ENCODE measurements at regions not wholly inside any gene's neighbourhood (a gene's known extent, or its start where the extent isn't known, plus 50 kb on each side); places are given as distances from the start of the nearest gene placed in this dataset.

DNA sequence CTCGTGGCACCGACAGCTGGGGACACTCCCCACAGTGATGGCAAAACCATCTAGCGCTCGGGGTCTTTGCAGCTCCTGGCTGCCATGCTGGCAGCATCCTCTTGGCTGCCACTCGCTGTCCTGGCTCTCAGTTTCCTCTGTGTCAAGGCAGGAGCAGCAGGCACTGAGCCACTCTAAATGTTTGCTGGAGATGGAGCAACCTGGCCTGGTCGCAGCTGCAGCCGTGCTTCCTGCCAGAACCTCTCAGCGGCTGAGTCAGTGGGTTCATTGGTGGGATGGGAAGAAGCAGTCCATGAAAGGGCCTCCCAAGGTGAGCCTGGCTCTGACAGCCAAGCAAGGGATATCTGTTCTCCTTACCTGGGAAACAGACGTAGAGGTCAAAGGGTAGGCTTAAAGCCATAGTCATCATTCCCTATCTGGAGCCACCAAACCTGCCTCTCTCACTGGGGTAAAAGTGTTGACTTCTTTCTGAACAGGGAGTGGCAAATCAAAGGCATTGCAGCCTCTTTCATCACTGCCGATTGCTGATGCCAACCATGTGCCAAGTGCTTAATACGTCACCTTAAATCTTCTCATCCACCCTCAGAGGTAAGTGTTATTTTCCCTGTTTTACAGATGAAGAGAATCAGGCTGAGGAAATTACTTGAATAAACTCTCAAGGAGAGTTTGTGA lies 304.8 kb upstream of the ZNF462 start:
- no peak for DNase-seq

DNA sequence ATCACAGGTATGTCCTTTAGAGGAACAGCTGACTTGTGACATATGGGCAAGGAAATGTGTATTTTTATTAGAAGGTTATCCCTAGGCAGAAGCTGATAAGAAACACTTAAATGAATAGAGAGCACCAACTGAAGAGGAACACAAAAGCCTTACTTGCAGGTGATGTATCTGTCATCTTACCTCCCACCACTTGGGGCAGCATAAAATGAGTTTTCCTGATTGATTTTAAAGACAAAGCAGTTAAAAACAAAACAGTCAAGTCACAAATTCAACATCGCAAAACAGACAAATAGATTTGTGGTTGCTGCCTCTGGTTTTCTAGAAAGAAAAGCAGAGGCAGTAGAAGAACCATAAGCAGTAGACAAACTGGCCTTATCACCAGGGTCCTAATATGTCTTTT lies 302.4 kb upstream of the ZNF462 start:
- no peak for DNase-seq

DNA sequence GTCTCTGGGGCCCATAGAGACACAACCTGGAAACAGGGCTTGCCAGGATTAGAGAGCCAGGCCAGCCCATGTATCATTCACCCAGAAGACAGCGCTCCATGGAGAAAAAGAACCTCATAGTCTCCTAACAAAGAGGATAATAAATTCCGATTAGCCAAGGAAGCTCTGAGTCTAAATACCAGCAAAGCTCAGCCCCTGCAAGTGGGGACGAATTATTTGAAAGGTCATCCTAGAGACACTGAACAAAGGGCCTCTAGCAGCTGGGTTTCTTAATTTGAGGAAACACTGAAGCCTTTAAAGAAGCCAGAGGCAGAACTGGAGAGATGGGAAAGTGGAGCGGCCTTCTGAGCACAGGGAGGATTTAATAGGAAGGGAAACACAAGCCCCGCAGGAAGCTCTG lies 287.1 kb upstream of the ZNF462 start:
- DNase-seq = no peak

DNA sequence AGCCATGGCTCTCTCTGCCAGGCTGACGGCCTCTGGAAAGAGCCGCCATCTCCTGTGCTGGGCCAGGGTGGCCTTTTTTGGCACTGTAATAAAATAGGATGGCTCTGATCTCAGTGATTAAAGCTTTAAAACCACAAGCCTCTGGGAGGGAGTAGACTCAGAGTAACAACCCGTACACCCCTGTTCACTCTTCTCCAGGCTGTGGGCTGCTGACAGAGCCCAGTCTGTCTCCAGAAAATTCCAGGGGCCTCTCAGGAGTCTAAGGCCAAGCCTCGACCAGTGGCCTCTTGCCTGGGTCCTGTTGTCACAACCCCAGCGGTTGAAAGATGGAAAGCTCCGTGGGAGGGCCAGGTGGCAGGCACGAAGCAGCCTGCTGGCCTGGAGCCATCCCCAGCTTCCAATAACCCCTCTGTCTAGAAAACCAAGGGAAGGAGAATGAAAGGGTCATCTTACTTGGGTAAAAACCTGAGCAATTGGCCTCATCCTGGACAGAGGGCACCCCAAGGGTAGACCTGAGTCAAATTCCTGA lies 286.7 kb upstream of the ZNF462 start:
- no peak for DNase-seq

DNA sequence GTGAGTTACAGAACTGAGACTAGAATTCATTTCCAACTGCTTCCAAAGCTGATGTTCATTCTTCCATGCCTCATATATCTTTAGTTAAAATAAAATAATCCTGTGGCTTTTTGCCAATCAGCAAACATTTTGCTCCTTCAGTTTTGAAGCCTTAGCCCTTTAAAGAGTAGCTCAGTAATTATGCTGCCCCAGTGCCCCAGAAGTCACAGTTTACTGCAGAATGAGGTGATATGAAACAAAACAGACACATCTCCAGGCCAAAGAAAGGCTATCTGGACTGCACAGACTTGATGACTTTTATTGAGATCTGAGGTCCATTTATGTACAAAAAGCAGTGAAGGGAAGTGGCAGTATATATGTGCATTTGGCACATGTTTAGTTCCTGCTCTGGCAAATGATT lies 285.8 kb upstream of the ZNF462 start:
- no peak for DNase-seq

DNA sequence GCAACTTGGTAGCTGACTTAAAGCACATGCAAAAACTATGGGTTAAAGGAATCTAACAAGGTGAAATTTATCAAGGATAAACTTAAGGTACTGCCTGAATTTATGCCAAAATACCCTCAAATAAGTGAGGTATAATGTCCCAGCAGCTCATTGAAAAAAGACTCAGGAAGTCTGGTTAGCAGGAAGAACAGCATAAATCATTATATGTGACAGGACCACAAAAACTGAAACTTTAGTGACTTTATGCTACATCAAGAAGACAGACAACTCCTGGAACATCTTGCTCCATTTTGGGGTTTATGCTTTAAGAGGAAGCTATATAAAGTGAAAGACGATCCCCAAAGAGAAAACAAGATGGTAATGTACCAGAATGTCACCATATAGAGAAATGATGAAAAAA lies 282.4 kb upstream of the ZNF462 start:
- no peak for DNase-seq

DNA sequence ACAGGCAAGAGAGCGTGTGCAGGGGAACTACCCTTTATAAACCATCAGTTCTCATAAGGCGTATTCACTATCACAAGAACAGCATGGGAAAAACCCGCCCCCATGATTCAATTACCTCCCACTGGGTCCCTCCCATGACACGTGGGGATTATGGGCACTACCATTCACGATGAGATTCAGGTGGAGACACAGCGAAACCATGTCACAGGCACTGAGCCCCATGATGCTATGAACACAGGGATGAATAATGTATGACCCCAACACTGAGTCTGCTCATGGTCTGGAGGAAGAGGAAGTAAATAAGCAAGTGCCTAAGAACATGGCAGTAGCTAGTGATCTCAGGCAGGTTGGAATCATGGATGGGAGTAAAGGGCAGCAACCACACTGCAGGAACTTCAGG lies 281.0 kb upstream of the ZNF462 start:
- no peak for DNase-seq

DNA sequence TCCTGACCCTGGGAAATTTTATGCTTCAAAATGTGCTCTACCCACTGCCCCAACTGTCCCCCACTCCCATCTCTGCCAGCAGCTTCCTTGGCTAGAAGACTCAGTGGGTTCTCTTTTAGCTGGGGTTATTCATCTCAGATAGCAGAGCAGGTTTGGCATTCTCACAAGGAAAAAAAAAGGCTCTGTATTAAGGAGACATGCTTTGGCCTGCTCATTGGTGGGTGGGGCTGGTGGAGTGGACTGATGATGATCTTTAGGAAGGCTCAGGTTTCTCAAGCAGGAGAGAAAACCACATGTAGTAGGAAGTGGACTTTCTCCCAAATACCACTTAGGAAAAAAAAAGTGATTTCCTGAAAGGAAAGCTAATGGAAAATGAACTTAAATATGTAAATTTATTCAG lies 279.2 kb upstream of the ZNF462 start:
- no peak for DNase-seq

DNA sequence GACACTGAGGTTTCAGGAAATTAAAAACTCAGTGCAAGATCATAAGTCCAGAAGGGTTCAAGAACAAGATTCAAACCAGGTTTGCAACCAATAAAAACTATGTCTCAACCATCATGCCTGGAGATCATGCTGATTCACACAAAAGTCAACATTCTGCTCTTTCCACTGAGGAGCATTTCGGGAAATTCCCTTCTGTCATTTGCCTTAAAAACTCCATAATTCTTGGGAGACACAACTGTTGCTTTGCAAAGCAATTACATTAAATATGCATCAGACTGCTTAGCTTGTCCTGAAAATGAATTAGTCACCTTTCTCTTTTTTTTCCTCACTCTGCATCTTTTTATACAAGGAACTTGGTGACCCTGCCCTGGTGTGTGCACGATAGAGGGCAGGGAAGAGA lies 275.9 kb upstream of the ZNF462 start:
- DNase-seq = no peak

DNA sequence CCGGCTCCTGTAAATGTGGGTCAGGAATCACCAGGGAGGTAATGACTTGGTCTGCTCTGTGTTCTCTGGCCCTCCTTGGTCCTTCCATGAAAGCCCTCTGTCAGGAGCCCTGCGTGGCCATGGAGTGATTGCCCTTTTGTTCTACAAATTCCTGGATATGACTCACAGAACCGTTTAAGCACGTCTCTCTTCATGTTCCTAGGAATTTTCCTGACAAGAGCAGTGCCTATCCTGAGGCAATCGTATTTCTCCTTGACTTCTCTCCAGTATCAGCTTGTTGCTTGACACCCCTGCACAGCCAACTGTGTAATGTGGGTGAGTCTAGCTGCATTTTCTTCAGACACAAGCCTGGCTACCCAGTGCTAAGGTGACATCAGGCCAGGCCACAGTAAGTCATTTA lies 274.3 kb upstream of the ZNF462 start:
- DNase-seq = no peak

DNA sequence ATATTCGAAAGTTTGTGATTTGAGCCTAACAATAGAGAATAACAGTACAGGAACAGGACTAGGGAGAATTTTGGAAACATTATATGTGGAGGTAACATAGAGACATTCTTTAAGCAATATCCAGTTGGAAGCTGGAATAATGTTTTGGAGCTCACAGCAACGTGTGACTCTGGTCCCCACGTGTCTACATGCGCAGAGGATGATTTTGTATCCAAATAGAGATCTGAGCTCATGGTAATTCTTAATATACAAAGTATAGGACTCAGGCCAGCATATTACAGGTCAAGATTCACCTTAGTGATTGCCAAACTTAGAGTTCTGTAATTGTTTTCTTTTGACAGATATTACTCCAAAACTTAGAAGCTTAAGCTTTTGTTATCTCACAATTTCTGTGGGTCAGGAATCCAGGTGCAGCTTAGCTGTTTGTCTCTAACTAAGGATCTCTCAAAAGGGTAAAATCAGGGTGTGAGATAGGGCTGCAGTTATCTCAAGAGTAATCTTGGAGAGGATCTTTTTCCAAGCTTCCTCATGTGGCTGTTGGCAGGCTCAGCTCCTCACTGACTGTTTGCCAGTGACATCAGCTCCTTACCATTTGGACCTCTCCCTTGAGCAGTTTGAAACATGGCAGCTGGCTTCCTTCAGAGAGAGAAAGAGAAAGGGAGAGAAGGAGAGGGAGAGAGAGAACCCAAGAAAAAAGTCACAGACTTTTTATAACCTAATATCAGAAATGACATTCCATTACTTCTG lies 272.0 kb upstream of the ZNF462 start:
- DNase-seq = no peak

DNA sequence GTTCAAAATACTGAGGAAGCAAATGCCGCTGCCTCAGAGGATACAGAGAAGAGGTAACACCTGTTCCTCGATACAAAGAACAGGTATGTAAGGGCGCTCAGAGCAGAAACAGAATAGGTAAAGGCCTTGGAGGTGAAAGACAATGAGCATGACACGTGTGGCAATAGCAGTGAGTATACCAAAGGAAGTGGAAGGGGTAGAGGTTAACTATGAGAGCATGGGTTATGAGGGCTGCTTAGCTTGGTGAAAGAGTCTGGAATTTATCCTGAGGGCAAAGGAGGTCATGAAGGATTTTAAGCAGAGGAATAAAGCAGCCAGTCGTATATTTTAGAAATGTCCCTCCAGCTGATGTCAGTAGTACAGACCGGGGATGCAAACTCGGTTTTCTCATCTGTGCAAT lies 269.8 kb upstream of the ZNF462 start:
- no peak for DNase-seq

DNA sequence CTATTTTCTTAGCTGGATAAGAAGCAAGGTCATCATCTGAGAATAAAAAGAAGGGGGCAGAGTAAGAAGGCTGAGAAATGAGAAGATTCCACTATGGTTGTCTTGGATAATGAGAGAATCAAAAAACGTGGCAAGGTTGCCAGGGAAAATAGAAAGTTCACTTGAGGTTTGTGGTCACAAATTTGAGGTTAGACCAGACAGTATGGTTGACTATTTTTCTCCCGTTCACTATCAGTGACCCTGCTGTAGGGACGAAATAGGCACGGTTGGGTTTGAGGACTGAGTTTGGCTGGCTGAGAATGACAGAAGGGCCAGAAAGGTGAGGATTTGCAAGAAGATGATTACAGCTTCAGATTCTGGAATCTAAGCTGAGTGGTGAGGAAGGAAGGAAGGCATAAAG lies 266.0 kb upstream of the ZNF462 start:
- no peak for DNase-seq

DNA sequence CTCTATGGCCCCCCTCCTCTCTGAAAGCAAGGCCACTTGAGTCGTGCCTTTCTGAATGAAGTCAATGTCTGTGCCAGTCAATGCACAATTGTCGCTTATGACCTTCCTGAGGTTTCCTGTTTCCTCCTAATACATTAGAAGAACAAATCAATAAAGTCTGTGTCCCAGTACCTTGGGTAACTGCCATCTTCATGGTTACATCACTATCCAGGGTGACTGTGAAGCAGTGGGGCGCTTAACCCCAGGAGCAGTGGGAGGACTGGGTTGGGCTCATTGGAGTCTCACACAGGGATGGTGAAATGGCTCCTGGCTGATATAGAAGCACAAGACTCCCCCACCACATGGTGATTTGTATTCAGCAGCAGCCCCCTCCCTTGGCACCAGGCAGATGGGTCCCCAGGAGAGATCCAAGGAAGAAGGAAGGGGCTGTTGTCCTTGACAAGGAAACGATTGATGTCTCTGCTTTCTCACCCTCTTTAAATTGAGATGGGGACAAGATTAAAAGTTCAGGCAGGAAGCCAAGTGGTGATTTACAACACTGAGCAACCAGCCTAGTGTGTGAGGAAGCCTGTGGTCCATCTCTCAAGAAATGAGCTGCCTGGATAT lies 261.9 kb upstream of the ZNF462 start:
- no peak for DNase-seq

DNA sequence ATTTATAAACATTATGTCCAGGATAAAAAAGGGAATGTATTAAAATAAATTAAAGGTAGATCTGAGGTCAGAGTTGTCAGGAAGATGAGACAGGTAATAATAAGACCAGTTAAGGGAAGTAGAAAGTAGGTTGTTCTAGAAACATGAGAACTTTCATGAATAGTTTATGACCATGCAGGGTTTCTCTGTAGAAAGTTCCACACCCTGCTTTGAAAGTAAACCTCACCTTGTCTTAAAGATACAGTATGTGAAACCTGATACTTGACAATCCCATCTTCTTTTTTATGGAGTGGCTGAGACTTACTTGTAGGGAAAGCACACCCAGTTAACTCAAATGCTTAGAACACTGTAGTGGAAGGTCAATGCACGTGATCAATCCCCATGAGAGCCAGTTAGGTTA lies 260.6 kb upstream of the ZNF462 start:
- no peak for DNase-seq

DNA sequence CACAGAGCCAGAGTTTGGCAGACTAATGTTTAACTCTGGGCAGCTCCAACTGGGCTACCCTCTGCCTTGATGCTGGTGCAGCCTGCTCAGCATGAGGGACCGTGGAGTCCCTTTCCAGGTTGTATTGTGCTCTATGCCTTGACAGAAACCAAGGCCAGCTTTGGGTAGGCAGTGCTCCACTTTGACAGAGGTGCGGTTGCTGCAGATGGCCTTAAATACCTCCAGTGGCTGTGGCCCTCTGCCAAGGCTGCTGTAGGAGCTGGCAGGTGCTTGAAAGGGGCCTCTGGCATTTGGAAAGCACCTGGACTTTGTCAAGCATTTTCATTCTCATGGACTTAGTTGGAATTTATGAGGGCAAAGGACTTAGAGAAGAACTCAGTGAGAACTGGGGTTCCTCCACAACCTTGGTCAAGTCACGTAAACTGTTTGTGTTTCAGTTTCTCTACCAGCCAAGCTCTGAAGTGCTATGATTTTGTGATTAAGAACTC lies 249.7 kb upstream of the ZNF462 start:
- DNase-seq = no peak

DNA sequence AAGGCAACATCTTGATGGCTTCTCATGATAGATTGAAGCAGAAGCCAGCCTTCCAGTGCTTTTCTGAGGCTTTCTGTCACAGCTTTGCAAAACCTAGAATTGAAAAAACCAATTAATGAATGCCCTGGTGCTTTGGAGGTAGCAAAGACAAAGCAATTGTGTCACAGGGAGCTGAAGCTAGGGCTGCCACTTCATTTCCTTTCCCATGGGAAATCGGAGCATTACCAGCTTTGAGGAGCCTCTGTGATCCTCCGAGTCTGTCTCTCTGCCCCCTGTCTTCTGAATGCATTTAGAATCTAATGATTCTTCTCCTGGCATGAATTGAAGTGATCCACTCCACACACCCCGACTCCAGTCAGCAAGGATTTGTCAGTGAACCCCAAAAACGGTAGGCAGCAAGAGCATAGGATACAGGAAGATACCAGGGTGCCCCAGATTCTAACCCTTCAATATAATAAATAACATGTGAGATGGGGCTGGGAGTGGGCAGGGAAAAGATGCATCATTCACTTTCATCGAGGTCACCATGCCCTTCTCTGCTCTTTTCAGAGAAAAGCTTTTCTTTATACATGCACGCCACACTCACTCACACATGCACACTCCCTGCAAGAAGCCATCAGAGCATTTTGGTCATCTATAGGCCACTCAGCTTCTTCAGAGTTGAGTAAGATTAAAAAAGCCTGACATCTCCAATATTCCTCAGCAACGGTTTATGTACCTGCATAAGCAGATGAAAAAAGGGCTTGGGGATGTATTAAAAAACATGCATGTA lies 247.7 kb upstream of the ZNF462 start:
- DNase-seq = no peak

DNA sequence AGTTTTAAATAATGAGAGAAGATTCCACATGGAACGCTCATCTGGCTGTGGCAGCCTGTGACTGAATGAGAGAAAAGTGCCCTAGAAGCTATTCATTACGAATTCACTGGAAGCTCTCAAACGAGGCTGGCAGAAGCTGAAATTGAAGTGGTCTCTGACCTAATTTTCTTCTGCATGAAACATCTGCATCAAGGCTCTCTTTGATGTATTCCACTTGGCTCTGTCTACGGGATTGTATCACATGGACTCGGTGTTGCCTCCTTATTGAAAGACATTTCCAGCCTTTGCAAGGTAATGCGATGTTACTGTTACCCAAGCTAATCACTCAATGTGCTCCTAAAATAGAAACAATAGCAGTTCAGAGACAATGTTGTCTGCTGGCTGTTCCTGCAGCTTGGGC lies 246.9 kb upstream of the ZNF462 start:
- no peak for DNase-seq

DNA sequence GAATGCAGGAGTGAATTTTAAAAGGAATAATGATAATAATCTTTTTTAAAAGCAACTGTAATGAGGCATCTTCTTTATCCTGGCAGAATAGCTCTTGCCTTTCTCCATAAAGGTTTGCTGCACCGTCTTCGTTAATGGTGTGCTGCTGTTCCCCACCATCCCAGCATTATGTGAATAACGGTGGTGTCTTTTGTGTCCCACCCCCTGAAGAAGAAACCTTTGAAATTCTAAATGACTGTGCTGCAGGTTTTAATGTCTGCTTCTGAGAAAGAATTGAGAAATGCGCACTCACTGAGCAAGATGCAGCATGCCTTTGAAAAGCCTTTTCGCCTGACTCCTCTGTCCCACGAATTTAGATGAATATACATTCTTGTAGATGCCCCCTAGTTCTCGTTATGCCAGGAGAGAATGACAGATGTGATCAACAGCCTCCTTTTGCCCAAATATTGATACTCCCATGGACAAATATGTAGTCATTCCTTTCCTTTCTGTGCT lies 246.1 kb upstream of the ZNF462 start:
- no peak for DNase-seq

DNA sequence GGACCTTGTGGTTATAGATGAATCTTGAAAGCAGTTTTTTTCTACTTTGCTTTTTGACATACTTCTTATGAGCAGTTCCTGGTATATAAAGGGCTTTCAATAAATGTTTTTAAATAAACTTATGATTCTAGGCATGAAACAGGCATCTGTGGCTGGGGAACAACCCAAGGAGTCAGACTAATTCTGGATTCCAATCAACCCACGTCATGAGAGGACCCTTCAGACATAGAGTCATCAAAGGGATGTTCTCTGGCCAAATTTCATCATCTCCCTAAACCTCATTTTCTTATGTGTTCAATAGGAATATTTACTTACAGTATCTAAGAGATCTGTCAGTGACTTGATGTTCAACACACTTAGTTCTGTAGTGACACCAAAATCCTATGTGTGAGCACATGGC lies 243.8 kb upstream of the ZNF462 start:
- no peak for DNase-seq

DNA sequence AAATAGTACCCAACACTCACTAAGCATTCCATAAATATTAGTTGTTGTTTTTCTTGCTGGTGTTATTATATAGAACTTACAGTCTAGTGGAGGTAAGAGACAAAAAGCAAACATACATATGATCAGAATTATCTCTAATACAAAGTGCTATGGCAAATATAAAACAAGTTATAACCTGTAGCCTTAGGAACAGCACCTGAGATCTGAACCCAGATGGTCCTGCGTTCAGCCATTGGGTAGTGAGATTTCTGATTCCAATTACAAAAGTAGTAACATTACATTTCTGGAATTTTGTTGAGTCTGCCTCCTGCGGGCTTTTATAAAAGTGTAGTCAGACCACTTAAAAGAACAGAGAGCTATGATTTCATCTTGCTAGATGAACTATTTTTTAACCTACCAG lies 242.9 kb upstream of the ZNF462 start:
- DNase-seq = no peak

DNA sequence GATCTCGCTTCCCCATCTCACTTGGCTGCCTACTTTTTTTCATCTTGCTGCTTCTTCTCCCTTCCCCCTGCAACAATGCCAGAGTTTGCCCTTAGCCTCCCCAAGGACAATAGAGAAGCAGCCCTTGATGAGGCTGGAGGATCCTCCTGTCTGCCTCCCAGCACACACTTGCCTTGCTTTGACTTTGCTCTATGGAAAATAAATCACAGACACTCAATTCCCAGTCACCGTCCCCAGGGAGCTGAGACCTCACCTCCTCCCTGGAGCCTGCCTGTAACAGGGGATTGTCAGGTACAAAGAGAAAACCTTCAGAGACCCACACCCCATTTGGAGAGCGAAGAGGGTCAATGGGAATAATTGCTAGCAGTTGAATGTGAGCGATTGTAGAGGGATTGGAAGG lies 242.1 kb upstream of the ZNF462 start:
- no peak for DNase-seq

Data from GF-D8 (cell line).